GM21723 (cell line): ENCODE measurements at regions not wholly inside any gene's neighbourhood (a gene's known extent, or its start where the extent isn't known, plus 50 kb on each side); places are given as distances from the start of the nearest gene placed in this dataset.

Experiments
- ATAC-seq: cut with Tn5 transposase; IDR thresholded peaks from one replicate; pipeline ENCODE4 v1.9.1; 2021; ENCODE audit warnings: mild to moderate bottlenecking, moderate library complexity; ENCODE audit not compliant: unreplicated experiment

GRCh38 chr9:108311745-108312144 lies 544.0 kb downstream of the ACTL7B start:
- no peak for ATAC-seq

DNA sequence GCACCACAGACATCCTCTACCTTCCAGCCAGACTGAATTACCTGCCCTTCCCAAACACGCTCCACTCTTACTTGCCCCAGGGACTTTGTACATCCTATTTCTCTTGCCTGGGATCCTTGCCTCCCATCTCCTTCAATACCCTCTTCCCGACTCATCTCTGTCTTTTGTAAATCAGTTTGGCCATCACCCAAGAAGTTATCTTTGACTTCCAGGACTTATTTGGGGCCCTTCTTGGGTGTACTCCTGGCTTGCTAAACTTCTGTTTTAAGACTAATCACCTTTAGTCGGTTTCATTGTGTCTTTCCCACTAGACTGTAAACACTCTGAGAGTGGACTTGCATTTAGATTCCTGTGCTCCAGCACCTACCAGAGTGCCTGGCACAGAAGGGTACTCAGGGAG lies 545.6 kb downstream of the ACTL7B start:
- ATAC-seq: no peak

- ATAC-seq: no peak
These were observed 555.2 kb downstream of the ACTL7B start for GRCh38 chr9:108300306-108301287.

- ATAC-seq: no peak
These were observed 558.7 kb downstream of the ACTL7B start for GRCh38 chr9:108297073-108297472.

GRCh38 chr9:108296056-108296455 lies 559.7 kb downstream of the ACTL7B start:
- ATAC-seq: no peak

DNA sequence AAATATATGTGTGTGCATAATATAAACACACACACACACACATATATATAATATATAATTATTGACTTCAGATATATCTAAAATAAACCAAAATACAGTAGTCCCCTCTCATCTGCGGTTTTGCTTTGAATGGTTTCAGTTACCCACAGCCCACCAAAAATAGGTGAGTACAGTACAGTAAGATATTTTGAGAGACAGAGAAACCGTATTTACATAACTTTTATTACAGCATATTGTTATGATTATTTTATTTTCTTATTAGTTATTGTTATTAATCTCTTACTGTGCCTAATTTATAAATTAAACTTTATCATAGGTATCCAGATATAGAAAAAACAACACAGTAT lies 564.2 kb downstream of the ACTL7B start:
- no peak for ATAC-seq

- no peak for ATAC-seq
These were observed 564.8 kb downstream of the ACTL7B start for GRCh38 chr9:108290839-108291585.

- no peak for ATAC-seq
These were observed 569.1 kb downstream of the ACTL7B start for GRCh38 chr9:108286638-108287206.

- no peak for ATAC-seq
These were observed 572.1 kb downstream of the ACTL7B start for GRCh38 chr9:108283696-108284095.

GRCh38 chr9:108282872-108283271 lies 572.9 kb downstream of the ACTL7B start:
- no peak for ATAC-seq

- no peak for ATAC-seq
These were observed 574.1 kb downstream of the ACTL7B start for GRCh38 chr9:108281696-108282095.

DNA sequence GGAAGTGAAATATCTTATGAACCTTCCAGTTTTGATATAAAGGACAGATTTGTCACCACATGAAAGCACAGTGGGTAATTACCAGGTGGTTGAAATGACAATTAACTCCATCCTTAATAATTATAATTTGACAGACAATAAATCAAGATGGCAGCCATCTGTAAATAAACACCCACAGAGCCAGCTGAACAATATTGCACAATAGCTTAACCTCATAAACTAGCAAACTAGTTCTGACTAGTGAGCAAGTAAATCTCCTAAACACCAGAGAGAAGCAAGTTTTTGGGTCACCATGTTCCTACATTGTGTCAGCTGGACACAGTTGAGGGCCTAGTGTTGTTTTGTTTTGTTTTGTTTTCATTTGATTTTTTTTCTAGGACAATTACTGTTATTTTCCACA lies 577.4 kb downstream of the ACTL7B start:
- ATAC-seq: no peak

- ATAC-seq: no peak
These were observed 578.6 kb downstream of the ACTL7B start for GRCh38 chr9:108277216-108277615.

DNA sequence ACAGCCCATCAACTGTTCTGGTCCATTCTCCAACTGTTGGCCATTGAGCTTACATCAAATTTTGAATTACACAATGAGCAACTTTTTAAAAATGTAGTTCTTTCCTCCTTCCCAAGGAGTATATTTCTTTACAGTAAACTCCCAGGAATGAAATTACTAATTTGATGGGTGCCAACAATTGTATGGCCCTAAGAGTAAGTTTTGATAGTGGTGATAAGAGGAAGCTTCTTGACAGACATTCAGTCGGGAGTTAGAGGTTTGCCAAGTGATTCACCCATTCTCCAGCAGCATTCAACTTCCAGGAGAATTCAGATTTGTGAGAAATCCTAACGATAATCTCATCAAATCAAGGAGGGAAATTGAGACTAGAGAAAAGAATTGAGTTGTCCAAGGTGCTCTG lies 579.9 kb downstream of the ACTL7B start:
- ATAC-seq: no peak

DNA sequence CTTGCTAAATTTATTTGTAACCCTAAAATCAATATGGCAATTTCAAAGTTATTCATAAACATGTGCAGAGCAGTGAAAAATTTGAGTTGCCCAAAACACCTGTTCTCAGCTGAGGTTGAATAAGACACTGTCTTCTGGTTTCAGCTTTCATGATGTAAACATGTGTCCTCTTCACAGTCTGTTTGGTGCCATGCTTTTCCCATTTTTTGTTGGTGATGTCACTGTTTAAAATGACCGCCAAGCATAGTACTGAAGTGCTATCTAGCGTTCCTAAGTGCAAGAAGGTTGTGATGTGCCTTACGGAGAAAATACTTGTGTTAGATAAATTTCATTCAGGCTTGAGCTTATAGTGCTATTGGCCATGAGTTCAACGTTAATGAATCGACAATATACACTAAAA lies 580.8 kb downstream of the ACTL7B start:
- no peak for ATAC-seq

DNA sequence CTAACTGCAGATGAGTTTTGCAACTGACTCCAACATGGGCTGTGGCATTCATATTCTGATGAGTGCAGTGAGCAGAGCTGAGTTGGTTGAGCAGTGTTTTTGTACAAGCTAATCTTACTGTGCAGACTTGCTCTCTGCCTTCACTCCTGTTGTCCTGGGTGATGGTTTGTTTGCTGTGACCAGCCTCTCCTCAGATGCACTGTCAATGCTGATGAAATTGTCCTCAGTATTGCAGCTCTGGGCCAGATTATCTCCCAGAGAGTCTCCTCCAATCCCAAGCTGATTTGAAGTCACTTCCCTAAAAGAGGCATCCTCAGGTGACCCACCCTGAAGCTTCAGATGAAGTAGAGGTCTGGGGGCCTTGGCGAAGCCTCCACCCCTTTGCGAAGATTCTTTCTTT lies 581.8 kb downstream of the ACTL7B start:
- no peak for ATAC-seq

DNA sequence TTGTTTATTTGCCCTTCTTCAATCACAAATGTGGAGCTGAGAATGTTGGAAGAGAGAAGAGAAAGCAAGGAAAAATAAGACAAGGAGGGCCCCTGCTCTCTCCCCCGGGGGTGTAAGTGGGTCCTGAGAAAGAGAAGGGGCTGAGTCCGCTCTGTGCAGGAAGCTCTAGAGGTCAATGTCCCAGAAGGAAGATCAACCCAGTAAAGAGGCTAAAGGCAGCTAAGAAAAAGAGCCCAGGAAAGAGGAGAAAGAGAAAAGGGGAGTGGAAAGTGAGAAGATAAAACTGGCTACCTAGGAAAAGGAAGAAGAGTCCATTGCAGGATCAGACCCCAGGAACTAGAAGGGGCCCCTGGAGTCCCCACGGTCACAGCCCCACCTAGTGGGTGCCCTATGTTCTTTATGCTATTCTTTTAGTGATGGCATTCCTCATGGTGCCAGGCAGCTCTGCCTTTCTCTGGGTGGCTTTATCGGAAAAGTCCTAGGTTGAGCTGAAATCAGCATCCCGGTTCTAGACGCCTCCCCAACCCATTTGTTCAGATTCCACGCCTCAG lies 583.4 kb downstream of the ACTL7B start:
- no peak for ATAC-seq

DNA sequence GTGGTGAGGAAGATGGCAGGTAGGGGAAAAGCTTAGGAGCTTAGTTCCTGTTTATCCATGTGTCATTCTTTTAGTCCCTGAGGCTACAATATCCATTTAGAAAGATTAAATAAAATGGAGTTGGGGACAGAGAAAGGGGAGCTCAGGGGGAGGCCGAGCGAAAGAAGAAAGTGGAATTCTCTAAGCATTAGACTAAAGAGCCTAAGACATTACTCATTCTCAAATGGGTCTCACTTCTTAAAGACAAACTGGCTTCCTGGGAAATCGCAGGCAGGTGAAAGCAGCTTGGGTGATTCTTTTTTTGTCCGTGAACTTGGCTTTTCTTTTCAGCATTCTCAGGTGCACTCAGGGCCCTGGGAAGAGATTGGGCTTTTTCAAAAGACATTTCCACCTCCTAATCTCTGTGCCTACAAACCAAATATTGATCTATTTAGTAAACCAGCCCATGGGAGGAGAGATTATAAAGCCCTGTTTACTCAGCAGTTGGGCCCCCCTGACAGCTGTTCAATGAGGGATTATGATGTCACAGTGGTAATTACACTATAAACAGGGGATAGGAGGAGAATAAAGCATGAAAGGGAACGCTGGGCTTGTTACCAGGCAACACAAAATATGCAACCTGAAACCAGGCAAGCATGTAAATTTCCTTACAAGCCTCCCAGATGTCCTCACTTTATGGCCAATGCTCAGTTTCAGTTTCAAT lies 584.0 kb downstream of the ACTL7B start:
- no peak for ATAC-seq

GRCh38 chr9:108271236-108271635 lies 584.5 kb downstream of the ACTL7B start:
- ATAC-seq: no peak

DNA sequence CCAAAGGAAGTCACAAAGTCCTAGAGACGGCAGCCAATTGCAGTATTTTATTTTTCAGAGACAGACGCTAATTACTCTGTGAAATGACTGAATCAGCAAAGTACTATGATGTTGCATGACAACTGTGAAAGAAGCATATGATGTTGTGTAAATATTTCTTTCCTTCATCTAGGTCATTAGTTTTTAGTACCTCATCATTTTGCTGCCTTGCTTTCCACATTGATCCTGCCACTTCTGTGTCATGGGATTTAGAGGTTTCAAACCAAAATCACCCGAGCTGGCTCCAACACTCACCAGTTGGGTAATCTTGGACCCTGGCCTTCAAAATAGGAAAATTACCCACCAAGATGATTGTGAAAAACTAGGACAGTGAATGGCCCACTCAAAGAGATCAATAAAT lies 585.2 kb downstream of the ACTL7B start:
- no peak for ATAC-seq

DNA sequence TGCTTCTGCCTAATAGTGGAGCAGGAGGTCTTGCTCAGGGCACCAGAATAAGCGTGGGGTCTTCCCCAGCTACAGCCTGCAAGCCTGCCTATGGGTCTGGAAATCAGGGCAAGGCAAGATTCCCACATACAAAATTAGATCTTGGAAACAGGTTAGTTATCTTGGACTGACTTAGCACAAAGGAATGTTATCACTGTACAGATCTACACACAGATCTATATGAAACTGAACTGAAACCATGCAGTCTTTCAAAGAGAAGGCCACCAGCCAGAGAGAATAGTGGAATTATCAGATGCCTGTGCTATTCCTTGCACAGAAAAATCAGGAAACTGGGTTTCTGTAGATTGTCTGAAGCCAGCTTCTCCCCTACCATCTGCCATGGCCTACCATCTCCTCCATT lies 585.7 kb downstream of the ACTL7B start:
- no peak for ATAC-seq
